Heart left ventricle (tissue), 13 donors: ENCODE measurements at regions not wholly inside any gene's neighbourhood (a gene's known extent, or its start where the extent isn't known, plus 50 kb on each side); places are given as distances from the start of the nearest gene placed in this dataset.

Source experiments
- CTCF ChIP-seq, 12 donors: fragments of 200-600 bp; sonication (generic) in 4 of 12; IDR thresholded peaks; one replicate each; pipeline versions ENCODE4 v1.5.0 to v1.8.0; 2018 to 2022; ENCODE audit warnings: antibody characterized with exemption in 12 of 12, mild to moderate bottlenecking in 5 of 12
- POLR2A ChIP-seq, 2 donors: fragments of 450-650 bp; IDR thresholded peaks; one replicate each; pipeline ENCODE4 v1.6.1; 2017; ENCODE audit warnings: antibody characterized with exemption in 2 of 2, mild to moderate bottlenecking in 2 of 2, moderate library complexity in 2 of 2
- donor health status: ischemic (EF 13 %, LVEDD 7.1; RV severe dilation, severe dysfunction).
- donor health status: DM: no; HTN: yes; CAD: no.
- donor health status: DM: no; HTN: no; CAD: no.
- donor health status: ischemic (EF 25% LVEDD 6.9; RV normal size, moderate dysfunction).
- donor health status: ischemic (EF 25% LVEDD 5.7; RV mildly dilated, moderate dysfunction).
- donor health status: ischemic (EF 35%, LVEDD 5.7; RV mildly dilated, moderate dysfunction).
- donor health status: nonischemic (EF 11% LVEDD 7.7; RV severe dilation, severe dysfunction).
- donor health status: DM: yes; HTN: yes; CAD: no.
- donor health status: PGD.
- donor health status: ischemic (EF 29% LVEDD 5.4; RV normal size, mild dysfunction).
- donor health status: nonischemic (EF 23%, LVEDD 6.1; RV moderate dilation, normal function).

- TF ChIP-seq POLR2A (IDR thresholded peaks at IDR 0.05): no peak
- peak in 1 of 12 donors; percentile 11 for TF ChIP-seq CTCF (IDR thresholded peaks at IDR 0.05)
Measured at GRCh38 chr2:47653902-47654789, 83.4 kb upstream of the KCNK12 start.
